CD4-positive, alpha-beta T cell treated with Interleukin-2 at 100 ng/mL for 4 hours (primary cell): ENCODE measurements at regions not wholly inside any gene's neighbourhood (a gene's known extent, or its start where the extent isn't known, plus 50 kb on each side); places are given as distances from the start of the nearest gene placed in this dataset.

Experiments
- DNase-seq: peaks from one replicate; pipeline ENCODE4 v3.0.0-alpha.2; 2020; ENCODE audit warnings: low spot score

GRCh38 chr12:107225635-107226034, 132.3 kb upstream of the CRY1 start:
- DNase-seq = no peak

GRCh38 chr12:107226126-107226525, 132.8 kb upstream of the CRY1 start:
- DNase-seq = no peak

- DNase-seq = no peak
These were observed 134.7 kb upstream of the CRY1 start for GRCh38 chr12:107228076-107228475.

- DNase-seq = no peak
These were observed 136.5 kb upstream of the CRY1 start for GRCh38 chr12:107229827-107230226.

GRCh38 chr12:107231303-107231702, 138.0 kb upstream of the CRY1 start:
- no peak for DNase-seq

GRCh38 chr12:107233551-107233950, 140.2 kb upstream of the CRY1 start:
- no peak for DNase-seq

GRCh38 chr12:107235600-107235999, 142.3 kb upstream of the CRY1 start:
- DNase-seq = no peak

- no peak for DNase-seq
These were observed 143.6 kb upstream of the CRY1 start for GRCh38 chr12:107236824-107237511.

GRCh38 chr12:107238296-107238695, 144.9 kb upstream of the CRY1 start:
- DNase-seq = no peak

- DNase-seq = no peak
These were observed 148.1 kb upstream of the CRY1 start for GRCh38 chr12:107241411-107241810.

- DNase-seq = no peak
These were observed 148.8 kb upstream of the CRY1 start for GRCh38 chr12:107242189-107242588.

- no peak for DNase-seq
These were observed 150.0 kb upstream of the CRY1 start for GRCh38 chr12:107243341-107243740.

GRCh38 chr12:107244584-107244983, 151.2 kb upstream of the CRY1 start:
- DNase-seq = no peak

- DNase-seq = no peak
These were observed 154.3 kb upstream of the CRY1 start for GRCh38 chr12:107247650-107248049.

GRCh38 chr12:107248187-107248586, 154.8 kb upstream of the CRY1 start:
- no peak for DNase-seq

GRCh38 chr12:107251288-107251687, 157.9 kb upstream of the CRY1 start:
- no peak for DNase-seq

- no peak for DNase-seq
These were observed 160.0 kb upstream of the CRY1 start for GRCh38 chr12:107253361-107253760.

- DNase-seq = no peak
These were observed 161.0 kb upstream of the CRY1 start for GRCh38 chr12:107254258-107254856.

- no peak for DNase-seq
These were observed 165.4 kb upstream of the CRY1 start for GRCh38 chr12:107258780-107259179.

GRCh38 chr12:107263980-107264379, 170.6 kb upstream of the CRY1 start:
- no peak for DNase-seq

- DNase-seq = no peak
These were observed 171.3 kb upstream of the CRY1 start for GRCh38 chr12:107264667-107265066.

- no peak for DNase-seq
These were observed 174.3 kb upstream of the CRY1 start for GRCh38 chr12:107267604-107268003.

- DNase-seq = no peak
These were observed 178.2 kb upstream of the CRY1 start for GRCh38 chr12:107271523-107271922.

- no peak for DNase-seq
These were observed 182.2 kb upstream of the CRY1 start for GRCh38 chr12:107275530-107275929.
